ENCODE measurements at regions not wholly inside any gene's neighbourhood (a gene's known extent, or its start where the extent isn't known, plus 50 kb on each side); places are given as distances from the start of the nearest gene placed in this dataset.

DNA sequence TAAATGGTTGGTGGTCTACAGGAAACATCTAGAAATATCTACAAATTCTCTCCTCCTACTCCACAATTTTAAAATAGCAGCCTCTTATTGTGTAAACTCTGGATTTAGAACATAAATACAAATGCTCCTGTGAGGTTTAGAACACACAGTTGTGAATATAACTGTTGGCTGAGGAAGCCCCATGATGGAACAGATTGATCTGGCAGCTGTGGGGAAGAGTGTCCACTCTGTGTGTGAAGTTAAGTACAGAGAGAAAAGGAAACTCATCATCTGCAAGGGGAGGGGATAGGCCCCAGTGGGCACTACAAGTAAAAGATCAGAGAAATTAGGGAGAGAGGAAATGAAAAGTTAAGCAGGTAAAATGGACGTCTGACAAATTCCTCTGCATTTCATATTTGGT is 422.7 kb upstream of the FSHR start:
- Histone ChIP-seq H3K9me3 (ENCODE audit: insufficient read depth, low read depth, low read length) (no peaks in the 10 kb centered on the region), H3K27me3 (ENCODE audit: insufficient read depth, low read length) (no peaks in the 10 kb centered on the region), H3K4me3 (ENCODE audit: low read length) (no peak overlapping the region)

DNA sequence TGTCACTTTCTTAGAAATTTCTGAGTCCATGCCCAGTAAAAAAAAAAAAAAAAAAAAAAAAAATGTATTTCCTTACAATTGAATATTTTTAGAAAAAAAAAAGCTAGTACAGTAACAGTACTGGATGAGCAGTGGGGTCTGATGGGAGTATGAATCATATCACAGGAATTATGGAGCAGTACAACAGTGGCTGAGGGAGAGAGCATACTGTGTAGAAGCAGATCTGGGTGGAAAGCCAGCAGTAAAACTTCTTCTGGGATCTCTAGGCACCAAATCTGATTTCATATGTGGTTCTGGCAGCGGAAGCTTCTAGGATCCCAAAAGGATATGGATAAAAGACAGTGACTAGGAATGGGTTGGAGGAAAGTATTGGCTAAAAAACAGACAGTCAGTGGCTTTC is 414.9 kb upstream of the FSHR start:
- Histone ChIP-seq H3K36me3 (ENCODE audit: insufficient read depth, low read depth, low read length) (no peaks in the 10 kb centered on the region), H3K9ac (ENCODE audit: low read depth, low read length) (no peak overlapping the region), H3K4me3 (ENCODE audit: low read length) (no peak overlapping the region), H3K27me3 (ENCODE audit: insufficient read depth, low read length) (no peaks in the 10 kb centered on the region), H3K9me3 (ENCODE audit: insufficient read depth, low read depth, low read length) (no peaks in the 10 kb centered on the region), H3K4me1 (ENCODE audit: insufficient read depth, low read length) (no peaks in the 10 kb centered on the region), H3K27ac (ENCODE audit: low read length) (no peak overlapping the region)

More for the DNA sequence above, 422.7 kb upstream of the FSHR start:
- H3K4me1 ChIP-seq (ENCODE audit: insufficient read depth, low read length): no peaks in the 10 kb centered on the region
- no peak overlapping the region for H3K9ac ChIP-seq (ENCODE audit: low read depth, low read length)
- no peak overlapping the region for H3K27ac ChIP-seq (ENCODE audit: low read length)
- H3K36me3 ChIP-seq (ENCODE audit: insufficient read depth, low read depth, low read length): no peaks in the 10 kb centered on the region

DNA sequence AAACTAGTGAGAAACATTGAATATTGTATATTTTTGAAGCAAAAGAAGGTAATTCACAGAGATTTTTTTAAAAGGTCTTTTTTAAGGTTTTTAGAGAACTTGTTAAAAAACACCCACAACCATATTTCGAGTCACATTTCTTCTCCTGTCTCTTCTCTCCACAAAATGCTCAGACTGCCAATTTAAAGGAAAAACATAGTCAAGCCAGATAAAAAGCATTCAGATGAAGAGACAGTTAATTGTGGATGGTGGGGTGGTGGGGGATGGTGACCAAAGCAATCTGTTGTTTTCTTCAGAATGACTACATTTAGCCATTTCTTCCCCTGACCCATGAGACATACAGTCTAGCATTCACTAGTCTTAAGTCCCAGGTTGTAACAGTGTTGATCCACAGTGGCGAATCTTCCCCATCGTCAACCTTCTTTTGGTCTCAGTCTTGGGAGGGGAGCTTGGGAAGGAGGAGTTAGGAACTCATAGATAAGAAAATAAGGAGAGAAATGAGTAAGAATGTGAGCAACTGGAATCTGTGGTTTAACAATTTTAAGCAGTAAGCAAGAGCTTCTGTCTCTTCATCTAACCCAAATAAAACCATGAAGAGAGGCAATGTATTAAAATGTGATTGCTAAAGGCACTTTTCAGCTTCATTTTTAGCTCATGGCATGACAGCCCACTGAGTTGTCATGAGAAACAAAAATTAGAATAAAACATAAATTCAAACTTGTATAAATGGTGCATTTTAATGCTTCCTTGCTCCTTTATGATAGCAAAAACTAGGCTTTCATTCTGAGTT is 413.7 kb upstream of the FSHR start:
- Histone ChIP-seq H3K4me3 (ENCODE audit: low read length) (no peak overlapping the region), H3K9me3 (ENCODE audit: insufficient read depth, low read depth, low read length) (no peaks in the 10 kb centered on the region), H3K27me3 (ENCODE audit: insufficient read depth, low read length) (no peaks in the 10 kb centered on the region), H3K4me1 (ENCODE audit: insufficient read depth, low read length) (no peaks in the 10 kb centered on the region), H3K36me3 (ENCODE audit: insufficient read depth, low read depth, low read length) (no peaks in the 10 kb centered on the region), H3K27ac (ENCODE audit: low read length) (no peak overlapping the region), H3K9ac (ENCODE audit: low read depth, low read length) (no peak overlapping the region)

DNA sequence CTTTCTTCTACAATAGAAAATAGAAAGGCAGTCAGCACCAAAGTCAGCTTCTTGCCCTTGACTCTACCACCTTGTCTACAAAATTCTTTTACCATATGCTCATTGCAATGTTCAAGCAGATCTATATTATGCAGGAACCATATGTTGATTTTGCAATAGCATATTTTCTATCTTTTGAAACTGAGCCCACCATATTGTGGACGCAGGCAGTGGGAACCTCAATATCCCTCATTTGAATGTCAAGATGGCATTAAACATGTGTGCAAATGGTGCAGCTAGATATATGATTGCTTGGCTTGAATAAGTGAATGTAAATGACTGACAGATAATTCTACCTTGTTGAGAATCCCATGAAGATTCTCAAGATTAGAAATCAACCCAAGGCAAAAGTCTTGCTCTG is 412.7 kb upstream of the FSHR start:
- Histone ChIP-seq H3K27me3 (ENCODE audit: insufficient read depth, low read length) (no peaks in the 10 kb centered on the region), H3K4me3 (ENCODE audit: low read length) (no peak overlapping the region), H3K9ac (ENCODE audit: low read depth, low read length) (no peak overlapping the region), H3K36me3 (ENCODE audit: insufficient read depth, low read depth, low read length) (no peaks in the 10 kb centered on the region), H3K4me1 (ENCODE audit: insufficient read depth, low read length) (no peaks in the 10 kb centered on the region), H3K9me3 (ENCODE audit: insufficient read depth, low read depth, low read length) (no peaks in the 10 kb centered on the region), H3K27ac (ENCODE audit: low read length) (no peak overlapping the region)

DNA sequence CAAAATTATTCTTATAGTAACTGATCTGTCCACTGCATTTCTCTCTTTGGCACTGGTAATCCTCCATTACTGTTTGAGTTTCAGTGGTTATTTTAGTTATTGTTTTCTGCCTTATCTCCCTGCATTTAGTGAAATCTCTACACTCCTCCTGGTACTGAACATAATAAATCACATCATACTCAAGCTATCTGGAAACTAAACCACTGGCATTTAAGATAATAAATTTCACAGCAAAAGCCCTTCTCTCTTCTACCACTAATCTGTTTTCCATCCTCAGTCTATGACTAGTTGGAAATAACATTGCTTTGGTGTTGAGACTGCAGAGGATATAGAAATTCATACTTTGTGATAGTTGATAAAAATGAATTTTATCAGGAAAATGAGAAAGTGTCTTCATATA is 399.3 kb upstream of the FSHR start:
- H3K9me3 ChIP-seq (ENCODE audit: insufficient read depth, low read depth, low read length): no peaks in the 10 kb centered on the region

DNA sequence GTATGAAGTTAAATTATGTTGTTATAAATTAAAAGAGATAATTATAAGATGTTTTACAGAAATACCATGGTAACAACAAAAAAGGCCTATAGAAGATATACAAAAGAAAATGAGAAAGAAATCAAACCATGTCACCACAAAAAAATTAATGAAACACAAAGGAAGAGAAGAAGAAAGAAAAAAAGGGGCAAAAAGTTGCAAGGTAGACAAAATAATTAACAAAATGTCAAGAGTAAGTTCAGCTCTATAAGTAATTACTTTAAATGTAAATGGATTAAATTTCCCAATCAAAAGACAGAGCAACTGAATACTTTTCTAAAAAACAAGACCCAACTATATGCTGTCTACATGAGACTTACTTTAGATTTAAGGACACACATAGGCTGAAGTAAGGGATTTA is 378.4 kb upstream of the FSHR start:
- peaks cover 36% of the 10 kb centered on the region for H3K9me3 ChIP-seq (ENCODE audit: insufficient read depth, low read depth, low read length)
- no peak overlapping the region for H3K27ac ChIP-seq (ENCODE audit: low read length)
- no peaks in the 10 kb centered on the region for H3K36me3 ChIP-seq (ENCODE audit: insufficient read depth, low read depth, low read length)
- no peak overlapping the region for H3K4me3 ChIP-seq (ENCODE audit: low read length)
- H3K27me3 ChIP-seq (ENCODE audit: insufficient read depth, low read length): no peaks in the 10 kb centered on the region
- H3K4me1 ChIP-seq (ENCODE audit: insufficient read depth, low read length): no peaks in the 10 kb centered on the region
- no peak overlapping the region for H3K9ac ChIP-seq (ENCODE audit: low read depth, low read length)

More for the DNA sequence above, 399.3 kb upstream of the FSHR start:
- H3K27me3 ChIP-seq (ENCODE audit: insufficient read depth, low read length): no peaks in the 10 kb centered on the region
- H3K4me3 ChIP-seq (ENCODE audit: low read length): no peak overlapping the region
- H3K9ac ChIP-seq (ENCODE audit: low read depth, low read length): no peak overlapping the region
- no peaks in the 10 kb centered on the region for H3K4me1 ChIP-seq (ENCODE audit: insufficient read depth, low read length)
- H3K36me3 ChIP-seq (ENCODE audit: insufficient read depth, low read depth, low read length): no peaks in the 10 kb centered on the region
- H3K27ac ChIP-seq (ENCODE audit: low read length): no peak overlapping the region

DNA sequence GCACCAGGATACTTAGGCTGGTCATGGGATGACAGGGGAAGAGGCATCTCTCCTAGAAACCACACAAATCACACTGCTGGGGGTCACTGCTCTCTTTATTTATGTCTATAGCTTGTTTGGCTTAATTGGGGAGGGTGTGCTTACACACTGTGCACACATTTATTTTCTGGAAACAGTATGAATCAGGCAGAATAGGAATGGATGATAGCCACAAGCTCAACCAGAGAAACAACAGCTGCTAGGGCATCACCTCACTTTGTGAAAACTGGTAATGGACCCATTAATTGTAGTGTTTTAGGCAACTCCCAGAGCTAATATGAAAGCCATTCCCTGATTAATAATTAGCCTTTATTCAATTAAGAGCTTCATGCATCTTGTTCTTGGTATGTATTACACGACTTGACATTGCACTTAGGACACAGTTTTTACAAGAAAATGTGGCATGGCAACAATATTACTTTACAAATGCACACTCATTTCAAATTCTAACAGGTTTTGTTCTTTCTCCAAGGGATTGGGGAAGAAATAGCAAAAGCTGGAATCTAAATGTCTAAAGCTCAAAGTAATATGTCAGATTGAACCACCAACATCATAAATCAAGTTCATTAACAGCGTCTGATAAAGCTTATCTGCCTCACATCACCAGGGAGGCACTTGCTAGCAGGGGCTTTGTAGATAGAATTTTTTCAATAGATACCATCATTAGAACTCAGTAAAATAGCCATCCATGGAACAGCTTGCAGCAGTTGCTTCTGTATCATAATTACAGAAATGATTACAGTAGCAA is 361.9 kb upstream of the FSHR start:
- no peak overlapping the region for H3K9ac ChIP-seq (ENCODE audit: low read depth, low read length)
- H3K4me1 ChIP-seq (ENCODE audit: insufficient read depth, low read length): no peaks in the 10 kb centered on the region
- H3K27me3 ChIP-seq (ENCODE audit: insufficient read depth, low read length): no peaks in the 10 kb centered on the region
- no peaks in the 10 kb centered on the region; the same call in 1 of the 2 replicates for H3K9me3 ChIP-seq (ENCODE audit: insufficient read depth, low read depth, low read length)
- no peaks in the 10 kb centered on the region for H3K36me3 ChIP-seq (ENCODE audit: insufficient read depth, low read depth, low read length)
- no peak overlapping the region for H3K4me3 ChIP-seq (ENCODE audit: low read length)
- no peak overlapping the region for H3K27ac ChIP-seq (ENCODE audit: low read length)

DNA sequence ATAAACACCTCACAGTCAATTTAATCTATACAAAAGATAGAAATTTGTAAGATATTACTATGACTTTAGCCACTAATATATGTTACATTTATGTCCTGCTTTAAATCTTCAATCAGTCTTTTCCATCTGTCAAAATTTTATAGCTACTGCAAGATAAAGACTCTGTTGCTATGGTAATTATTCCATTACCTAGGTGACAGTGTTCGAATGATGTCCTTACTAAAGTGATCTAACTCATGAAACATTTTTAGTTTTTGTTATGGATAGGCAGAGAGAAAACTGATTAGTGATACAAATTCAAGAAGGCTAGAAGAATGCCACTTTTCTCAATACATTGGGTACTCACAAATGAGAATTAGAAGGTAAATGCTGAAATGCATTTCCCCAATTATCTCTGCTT is 359.9 kb upstream of the FSHR start:
- no peaks in the 10 kb centered on the region for H3K36me3 ChIP-seq (ENCODE audit: insufficient read depth, low read depth, low read length)
- no peak overlapping the region for H3K27ac ChIP-seq (ENCODE audit: low read length)
- no peaks in the 10 kb centered on the region; the same call in 1 of the 2 replicates for H3K9me3 ChIP-seq (ENCODE audit: insufficient read depth, low read depth, low read length)
- H3K4me1 ChIP-seq (ENCODE audit: insufficient read depth, low read length): no peaks in the 10 kb centered on the region
- no peaks in the 10 kb centered on the region for H3K27me3 ChIP-seq (ENCODE audit: insufficient read depth, low read length)
- H3K9ac ChIP-seq (ENCODE audit: low read depth, low read length): no peak overlapping the region
- no peak overlapping the region for H3K4me3 ChIP-seq (ENCODE audit: low read length)

DNA sequence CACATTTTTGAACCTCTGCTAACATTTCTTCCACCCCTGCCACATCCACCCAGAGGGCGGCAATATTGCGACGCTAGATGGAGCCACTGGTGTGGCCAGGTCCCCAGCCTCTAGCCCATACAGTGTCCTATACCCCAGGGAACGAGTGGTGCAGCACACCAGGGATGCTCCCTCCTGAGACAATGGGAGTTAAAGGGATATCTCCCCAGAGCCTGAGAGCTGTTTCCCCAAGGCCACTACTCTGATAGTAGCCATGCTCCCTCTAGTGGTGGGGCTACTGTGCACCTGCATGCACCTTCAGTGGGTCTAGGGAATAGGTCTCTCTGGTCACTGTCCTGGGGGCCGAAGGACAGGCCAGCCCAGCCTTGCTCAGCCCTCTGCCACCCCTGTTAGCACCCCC is 336.4 kb upstream of the FSHR start:
- Histone ChIP-seq H3K36me3 (ENCODE audit: insufficient read depth, low read depth, low read length) (no peaks in the 10 kb centered on the region), H3K27ac (ENCODE audit: low read length) (no peak overlapping the region), H3K4me1 (ENCODE audit: insufficient read depth, low read length) (no peaks in the 10 kb centered on the region), H3K4me3 (ENCODE audit: low read length) (no peak overlapping the region), H3K9ac (ENCODE audit: low read depth, low read length) (no peak overlapping the region), H3K27me3 (ENCODE audit: insufficient read depth, low read length) (no peaks in the 10 kb centered on the region), H3K9me3 (ENCODE audit: insufficient read depth, low read depth, low read length) (no peaks in the 10 kb centered on the region)

DNA sequence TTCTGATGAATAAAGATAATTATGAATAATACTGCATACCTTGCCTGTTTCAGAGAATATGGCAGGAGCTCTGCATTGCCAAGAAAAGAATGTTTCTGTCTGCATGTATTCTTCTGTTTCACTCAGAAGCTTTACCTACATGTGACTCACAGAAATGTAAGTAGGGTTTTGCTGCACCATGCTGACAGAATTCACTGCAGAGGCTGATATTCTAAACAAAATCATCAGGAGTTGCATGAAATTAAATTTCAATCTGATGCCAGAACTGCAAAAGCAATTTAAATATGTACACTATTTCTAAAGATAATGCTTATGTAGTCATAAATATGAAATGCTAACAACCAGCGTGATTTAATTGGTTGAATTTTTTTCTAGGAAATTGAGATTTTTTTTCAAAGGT is 332.8 kb upstream of the FSHR start:
- no peaks in the 10 kb centered on the region for H3K9me3 ChIP-seq (ENCODE audit: insufficient read depth, low read depth, low read length)
- H3K9ac ChIP-seq (ENCODE audit: low read depth, low read length): no peak overlapping the region
- no peak overlapping the region for H3K27ac ChIP-seq (ENCODE audit: low read length)
- H3K27me3 ChIP-seq (ENCODE audit: insufficient read depth, low read length): no peaks in the 10 kb centered on the region
- no peaks in the 10 kb centered on the region for H3K36me3 ChIP-seq (ENCODE audit: insufficient read depth, low read depth, low read length)
- no peaks in the 10 kb centered on the region for H3K4me1 ChIP-seq (ENCODE audit: insufficient read depth, low read length)
- no peak overlapping the region for H3K4me3 ChIP-seq (ENCODE audit: low read length)

DNA sequence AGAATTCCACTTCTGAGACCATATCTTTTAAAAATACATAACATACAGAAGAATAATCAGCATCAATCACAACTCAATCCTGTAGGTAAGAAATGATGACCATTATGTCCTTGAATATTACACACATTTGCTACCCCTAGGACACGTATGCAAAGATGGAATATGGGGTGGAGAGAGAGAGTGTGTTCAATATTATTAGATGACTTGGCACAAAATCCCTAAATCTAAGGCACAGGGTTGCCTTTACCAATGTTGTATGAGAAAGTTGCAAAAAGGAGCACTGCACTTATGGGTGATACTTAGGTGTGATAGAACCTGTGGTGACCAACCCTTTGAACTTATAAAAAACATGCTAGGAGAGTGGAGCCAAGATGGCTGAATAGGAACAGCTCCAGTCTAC is 326.2 kb upstream of the FSHR start:
- Histone ChIP-seq H3K36me3 (ENCODE audit: insufficient read depth, low read depth, low read length) (no peaks in the 10 kb centered on the region), H3K4me3 (ENCODE audit: low read length) (no peak overlapping the region), H3K9ac (ENCODE audit: low read depth, low read length) (no peak overlapping the region), H3K4me1 (ENCODE audit: insufficient read depth, low read length) (no peaks in the 10 kb centered on the region), H3K27me3 (ENCODE audit: insufficient read depth, low read length) (no peaks in the 10 kb centered on the region), H3K27ac (ENCODE audit: low read length) (no peak overlapping the region), H3K9me3 (ENCODE audit: insufficient read depth, low read depth, low read length) (no peaks in the 10 kb centered on the region)

Data from iPS-20b (cell line).